ENCODE measurements at regions not wholly inside any gene's neighbourhood (a gene's known extent, or its start where the extent isn't known, plus 50 kb on each side); places are given as distances from the start of the nearest gene placed in this dataset.

GRCh38 chr10:57605948-57606485 is 661.7 kb downstream of the IPMK start:
- 1% methylated on average over 4 of the region's 4 CpGs for WGBS (ENCODE audit: low lambda C conversion rate)
- intact Hi-C loops (cut with micrococcal nuclease; ENCODE audit: unreplicated experiment): no loop called here
- in situ Hi-C loops (cut with HindIII; ENCODE audit: extremely low pct_ligation_motif_present, low pct_unique_long_range_greater_than_20kb): no loop called here
- H3K9me3 ChIP-seq (ENCODE audit: low read length): no peaks in the 10 kb centered on the region
- H3K36me3 ChIP-seq (replicated peaks in 1 of 2; ENCODE audit: control insufficient read depth in 1 of 2, insufficient read depth in 2 of 2, low read length in 2 of 2): no peaks in the 10 kb centered on the region
- ChIA-PET CTCF (ENCODE audit: low intra/inter-chr PET ratio, low total read pairs) (no interaction called here), POLR2A (no interaction called here)
- H3K4me3 ChIP-seq (replicated peaks in 1 of 3; ENCODE audit: insufficient read depth in 1 of 3, low read depth in 2 of 3, low read length in 3 of 3): no peak overlapping the region
- no peaks in the 10 kb centered on the region for H3K27me3 ChIP-seq (ENCODE audit: control insufficient read depth in 1 of 2, insufficient read depth in 2 of 2, low read length in 2 of 2)
- no peak for DNase-seq (ENCODE audit: low spot score)
- no peak overlapping the region for H3K27ac ChIP-seq (ENCODE audit: extremely low read length, insufficient read depth, low read length)
- H4K20me1 ChIP-seq (ENCODE audit: insufficient read depth, low read length): no peaks in the 10 kb centered on the region
- H2AFZ ChIP-seq (ENCODE audit: low read length): no peak overlapping the region
- no peak for ATAC-seq
- BruUV-seq (replicated peaks): no TSS peak
- H3K79me2 ChIP-seq (ENCODE audit: insufficient read depth, low read length): no peaks in the 10 kb centered on the region
- H3K4me2 ChIP-seq (ENCODE audit: low read depth, low read length): no peak overlapping the region
- FAIRE-seq: no peak
- no peaks in the 10 kb centered on the region for H3K4me1 ChIP-seq (ENCODE audit: insufficient read depth, low read length)
- no peak for TF ChIP-seq ZNF468 (CRISPR knock-in tag; IDR thresholded peaks at IDR 0.05)
- TF ChIP-seq POLR2AphosphoS2 (IDR thresholded peaks at IDR 0.05; ENCODE audit: low read depth, low read length): no peak
- no peak for TF ChIP-seq ZNF660 (CRISPR knock-in tag; IDR thresholded peaks at IDR 0.05; ENCODE audit: borderline replicate concordance, low read depth)
- TF ChIP-seq ZNF557 (CRISPR knock-in tag; IDR thresholded peaks at IDR 0.05): no peak
- no peak for TF ChIP-seq HNF1A (IDR thresholded peaks at IDR 0.05; ENCODE audit: low read depth)
- no peak for TF ChIP-seq HNF1A (CRISPR knock-in tag; IDR thresholded peaks at IDR 0.05; ENCODE audit: borderline replicate concordance)
- TF ChIP-seq SIX4 (CRISPR knock-in tag; IDR thresholded peaks at IDR 0.05): no peak
- no peak for TF ChIP-seq SP2 (CRISPR knock-in tag; IDR thresholded peaks at IDR 0.05)
- no peak for TF ChIP-seq ZNF567 (CRISPR knock-in tag; IDR thresholded peaks at IDR 0.05; ENCODE audit: borderline replicate concordance)
- no peak for TF ChIP-seq ZBTB46 (CRISPR knock-in tag; IDR thresholded peaks at IDR 0.05; ENCODE audit: borderline replicate concordance)
- no peak for TF ChIP-seq TSC22D2 (CRISPR knock-in tag; IDR thresholded peaks at IDR 0.05; ENCODE audit: borderline replicate concordance)
- TF ChIP-seq TAF1 (CRISPR knock-in tag; IDR thresholded peaks at IDR 0.05): no peak
- no peak for TF ChIP-seq STAT5B (CRISPR knock-in tag; IDR thresholded peaks at IDR 0.05)
- no peak overlapping the region for H3K9ac ChIP-seq (ENCODE audit: insufficient read depth, low read depth, low read length)

All from HepG2 (cell line).